Adipocyte (in vitro differentiated cells): ENCODE measurements at regions not wholly inside any gene's neighbourhood (a gene's known extent, or its start where the extent isn't known, plus 50 kb on each side); places are given as distances from the start of the nearest gene placed in this dataset.

Source experiments
- DNase-seq: peaks from one replicate; pipeline ENCODE4 v3.0.0-alpha.2; 2015; ENCODE audit warnings: low read depth
- H3K27me3 ChIP-seq: replicated peaks from 2 replicates; pipeline ENCODE4 v1.7.0; 2013; ENCODE audit warnings: mild to moderate bottlenecking, low read length, moderate library complexity; ENCODE audit not compliant: control insufficient read depth, insufficient read depth
- H3K36me3 ChIP-seq: 2 replicates; pipeline ENCODE4 v1.7.0; 2013; ENCODE audit warnings: low read length, mild to moderate bottlenecking, moderate library complexity; ENCODE audit not compliant: control insufficient read depth, insufficient read depth, severe bottlenecking
- H3K4me1 ChIP-seq: 2 replicates; pipeline ENCODE4 v1.7.0; 2013; ENCODE audit warnings: mild to moderate bottlenecking, low read length, moderate library complexity; ENCODE audit not compliant: control insufficient read depth, insufficient read depth
- H3K4me3 ChIP-seq: 2 replicates; pipeline ENCODE4 v1.7.0; 2013; ENCODE audit warnings: mild to moderate bottlenecking, low read length, moderate library complexity
- H3K9ac ChIP-seq: 2 replicates; pipeline ENCODE4 v1.7.0; 2013; ENCODE audit warnings: mild to moderate bottlenecking, low read length, moderate library complexity
- H3K9me3 ChIP-seq: 2 replicates; pipeline ENCODE4 v1.7.0; 2013; ENCODE audit warnings: mild to moderate bottlenecking, low read length, moderate library complexity; ENCODE audit not compliant: control insufficient read depth

- Histone ChIP-seq H3K9ac (no peak overlapping the region), H3K9me3 (no peaks in the 10 kb centered on the region), H3K27me3 (no peaks in the 10 kb centered on the region), H3K4me1 (no peaks in the 10 kb centered on the region), H3K36me3 (no peaks in the 10 kb centered on the region), H3K4me3 (no peak overlapping the region)
- DNase-seq: no peak
These were observed 235.9 kb upstream of the NOVA1 start for GRCh38 chr14:26833621-26834176.

DNA sequence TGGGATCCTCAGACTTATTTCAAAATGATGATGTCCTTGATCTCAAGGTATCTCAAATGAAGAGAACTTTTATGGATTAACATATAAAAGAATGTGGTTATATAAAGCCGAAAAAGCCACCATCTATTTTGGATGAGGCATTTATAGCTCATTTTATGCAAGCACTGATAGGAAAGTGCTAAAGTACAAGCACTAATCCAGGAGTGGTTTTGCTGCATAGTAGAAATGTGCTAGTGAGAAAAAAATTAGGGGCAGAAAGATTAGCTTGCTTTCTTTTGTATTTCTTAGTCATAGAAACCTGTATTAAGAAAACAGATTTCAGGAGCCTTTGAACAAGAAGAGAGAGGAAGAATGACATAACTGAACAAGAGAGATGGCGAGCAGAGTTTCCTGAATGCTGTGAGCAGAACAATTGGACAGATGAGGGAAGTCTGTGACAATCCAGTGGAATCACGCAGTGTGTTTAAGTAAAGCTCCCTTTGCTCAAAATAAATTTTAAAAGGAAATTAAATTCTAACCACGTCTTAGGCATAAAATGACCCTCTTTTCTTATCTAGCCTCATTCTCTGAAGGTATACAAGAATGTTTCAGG is 238.2 kb upstream of the NOVA1 start:
- Histone ChIP-seq H3K9ac (no peak overlapping the region), H3K36me3 (no peaks in the 10 kb centered on the region), H3K4me1 (peaks cover 7% of the 10 kb centered on the region), H3K9me3 (no peaks in the 10 kb centered on the region), H3K27me3 (no peaks in the 10 kb centered on the region), H3K4me3 (no peak overlapping the region)
- no peak for DNase-seq

- no peak for DNase-seq
- Histone ChIP-seq H3K27me3 (no peaks in the 10 kb centered on the region), H3K9me3 (no peaks in the 10 kb centered on the region), H3K36me3 (no peaks in the 10 kb centered on the region), H3K9ac (no peak overlapping the region), H3K4me3 (no peak overlapping the region), H3K4me1 (peaks cover 21% of the 10 kb centered on the region)
These were observed 241.6 kb upstream of the NOVA1 start for GRCh38 chr14:26839481-26839880.

GRCh38 chr14:26841326-26841725 is 243.5 kb upstream of the NOVA1 start:
- H3K4me3 ChIP-seq: peak overlapping the region; percentile 57
- no peaks in the 10 kb centered on the region for H3K27me3 ChIP-seq
- no peak overlapping the region for H3K9ac ChIP-seq
- H3K36me3 ChIP-seq: no peaks in the 10 kb centered on the region
- H3K9me3 ChIP-seq: no peaks in the 10 kb centered on the region
- peak; percentile 22 for DNase-seq
- H3K4me1 ChIP-seq: peaks cover 24% of the 10 kb centered on the region

DNA sequence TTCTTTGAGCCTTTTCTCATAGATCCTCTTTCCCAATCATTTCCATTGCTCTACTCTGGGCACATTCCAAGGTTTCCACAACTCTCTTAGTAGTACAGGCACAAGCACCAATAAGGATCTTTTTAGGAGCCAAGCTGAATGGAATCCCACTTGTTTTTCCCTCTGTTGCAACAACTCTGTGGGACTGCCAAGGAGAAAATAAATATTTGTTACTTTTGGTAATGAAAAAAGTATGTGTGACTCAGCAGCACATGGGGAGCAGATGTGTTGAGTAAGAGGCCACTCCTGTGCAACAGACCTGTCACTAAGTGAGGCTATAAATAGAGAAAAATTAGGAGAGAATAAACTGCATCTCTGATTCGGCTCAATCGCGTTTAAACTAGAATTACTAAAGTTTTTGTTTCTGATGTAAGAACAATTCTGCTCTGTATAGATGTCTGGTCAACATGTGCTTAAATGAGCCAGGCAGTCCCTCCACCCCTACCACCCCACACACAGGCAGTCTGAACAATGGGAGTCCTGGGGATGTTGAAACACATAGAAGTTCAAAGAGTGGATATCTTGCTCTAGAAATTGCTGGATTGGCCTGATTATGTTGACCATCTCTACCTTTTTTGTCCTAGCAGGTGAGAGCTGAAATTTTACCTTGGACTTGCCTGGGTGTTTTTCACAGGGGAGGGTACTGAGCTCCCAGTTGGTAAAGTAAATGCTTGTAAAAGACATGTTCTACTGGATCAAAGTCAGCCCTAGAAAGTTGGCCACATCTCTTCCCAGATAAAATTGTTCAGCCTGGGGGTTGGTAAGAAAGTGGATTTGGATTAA is 244.3 kb upstream of the NOVA1 start:
- DNase-seq: peak; percentile 96
- Histone ChIP-seq H3K9ac (peak overlapping the region; percentile 76), H3K36me3 (no peaks in the 10 kb centered on the region), H3K4me1 (peaks cover 28% of the 10 kb centered on the region), H3K4me3 (peak overlapping the region; percentile 53), H3K27me3 (no peaks in the 10 kb centered on the region), H3K9me3 (no peaks in the 10 kb centered on the region)

DNA sequence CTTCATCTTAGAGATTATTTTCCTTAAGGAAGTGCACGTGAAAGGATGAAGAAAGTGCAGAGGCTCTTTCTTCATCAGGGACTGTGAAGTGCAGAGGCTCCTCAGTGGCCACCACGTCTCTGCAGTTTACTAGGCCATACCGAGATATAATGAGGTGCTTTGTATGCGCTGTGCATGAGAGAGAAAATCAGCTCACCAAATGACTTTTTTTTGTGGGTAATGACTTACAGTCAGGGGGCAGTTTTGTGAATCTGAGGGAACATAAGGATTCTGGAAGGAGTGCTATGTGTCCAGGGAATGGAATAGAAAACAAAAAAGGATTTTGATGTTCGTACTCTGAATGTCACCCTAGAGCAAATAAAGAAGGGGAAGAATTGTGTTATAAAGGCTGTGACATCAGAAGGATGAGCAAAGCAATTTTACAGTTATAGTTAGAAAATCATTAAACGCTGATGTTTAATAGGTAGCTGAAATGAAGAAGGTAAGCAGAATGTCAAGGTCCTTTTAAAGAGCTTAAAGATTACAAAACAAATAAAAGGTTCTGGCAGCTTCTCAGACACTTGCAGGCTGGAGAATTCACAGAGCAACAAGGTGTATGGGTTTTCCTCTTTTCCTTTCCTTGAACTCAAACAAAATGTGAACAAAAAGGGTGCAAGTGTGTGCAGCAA is 247.5 kb upstream of the NOVA1 start:
- H3K4me3 ChIP-seq: no peak overlapping the region
- no peaks in the 10 kb centered on the region for H3K36me3 ChIP-seq
- DNase-seq: no peak
- H3K9me3 ChIP-seq: no peaks in the 10 kb centered on the region
- H3K4me1 ChIP-seq: peaks cover 24% of the 10 kb centered on the region
- H3K27me3 ChIP-seq: no peaks in the 10 kb centered on the region
- H3K9ac ChIP-seq: no peak overlapping the region

GRCh38 chr14:26846388-26846787 is 248.6 kb upstream of the NOVA1 start:
- Histone ChIP-seq H3K9me3 (peaks cover 7% of the 10 kb centered on the region), H3K4me3 (no peak overlapping the region), H3K36me3 (no peaks in the 10 kb centered on the region), H3K9ac (no peak overlapping the region), H3K4me1 (peaks cover 18% of the 10 kb centered on the region), H3K27me3 (no peaks in the 10 kb centered on the region)
- DNase-seq: no peak

- H3K4me1 ChIP-seq: peaks cover 7% of the 10 kb centered on the region
- no peak overlapping the region for H3K9ac ChIP-seq
- H3K27me3 ChIP-seq: no peaks in the 10 kb centered on the region
- H3K4me3 ChIP-seq: no peak overlapping the region
- peaks cover 11% of the 10 kb centered on the region for H3K9me3 ChIP-seq
- no peak for DNase-seq
- H3K36me3 ChIP-seq: no peaks in the 10 kb centered on the region
These were observed 251.7 kb upstream of the NOVA1 start for GRCh38 chr14:26849514-26849913.

DNA sequence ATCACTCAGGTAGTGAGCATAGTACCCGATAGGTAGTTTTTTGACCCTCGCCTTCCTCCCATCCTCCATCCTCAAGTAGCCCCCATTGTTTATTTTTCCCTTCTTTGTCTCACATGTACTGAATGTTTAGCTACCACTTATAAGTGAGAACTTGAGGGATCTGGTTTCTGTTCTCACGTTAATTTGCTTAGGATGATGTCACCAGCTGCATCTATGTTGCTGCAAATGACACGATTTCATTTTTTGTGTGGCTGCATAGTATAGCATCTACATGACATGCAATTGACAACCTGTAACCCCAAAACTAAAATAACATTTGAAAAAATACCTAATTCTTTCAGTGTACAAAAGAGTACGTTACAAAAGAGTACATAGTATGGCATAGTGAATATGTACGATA is 254.0 kb upstream of the NOVA1 start:
- DNase-seq: no peak
- no peaks in the 10 kb centered on the region for H3K36me3 ChIP-seq
- H3K9ac ChIP-seq: no peak overlapping the region
- H3K4me1 ChIP-seq: peaks cover 14% of the 10 kb centered on the region
- peaks cover 11% of the 10 kb centered on the region for H3K9me3 ChIP-seq
- H3K4me3 ChIP-seq: no peak overlapping the region
- no peaks in the 10 kb centered on the region for H3K27me3 ChIP-seq

GRCh38 chr14:26855077-26855753 is 257.4 kb upstream of the NOVA1 start:
- H3K9me3 ChIP-seq: peaks cover 11% of the 10 kb centered on the region
- peaks cover 19% of the 10 kb centered on the region for H3K4me1 ChIP-seq
- peak overlapping the region; percentile 3 for H3K9ac ChIP-seq
- no peaks in the 10 kb centered on the region for H3K27me3 ChIP-seq
- H3K4me3 ChIP-seq: no peak overlapping the region
- DNase-seq: no peak
- no peaks in the 10 kb centered on the region for H3K36me3 ChIP-seq
